HG03439 (cell line): ENCODE measurements at regions not wholly inside any gene's neighbourhood (a gene's known extent, or its start where the extent isn't known, plus 50 kb on each side); places are given as distances from the start of the nearest gene placed in this dataset.

ENCODE experiments used
- ATAC-seq: cut with Tn5 transposase; IDR thresholded peaks from one replicate; pipeline ENCODE4 v1.9.1; 2021; ENCODE audit warnings: mild to moderate bottlenecking, moderate library complexity; ENCODE audit not compliant: unreplicated experiment

DNA sequence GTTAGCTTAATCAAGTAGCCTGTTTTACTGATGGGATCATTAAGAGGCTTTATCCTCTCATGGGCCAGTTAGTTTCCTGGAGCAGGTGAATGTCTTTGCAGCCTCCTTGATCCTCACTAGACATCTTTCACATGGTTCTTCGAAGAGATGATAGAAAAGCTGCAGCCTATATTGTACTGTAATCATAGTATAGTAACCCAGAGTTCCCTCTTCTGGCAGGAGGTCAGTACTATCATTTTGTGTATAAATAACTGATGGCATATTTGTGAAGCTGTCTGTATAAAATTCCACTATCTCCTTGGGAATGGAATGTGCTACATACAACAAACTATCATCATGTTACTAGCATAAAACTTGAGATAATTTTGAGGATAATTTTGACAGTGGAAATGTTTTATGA is 123.8 kb upstream of the PRPS1L1 start:
- no peak for ATAC-seq

DNA sequence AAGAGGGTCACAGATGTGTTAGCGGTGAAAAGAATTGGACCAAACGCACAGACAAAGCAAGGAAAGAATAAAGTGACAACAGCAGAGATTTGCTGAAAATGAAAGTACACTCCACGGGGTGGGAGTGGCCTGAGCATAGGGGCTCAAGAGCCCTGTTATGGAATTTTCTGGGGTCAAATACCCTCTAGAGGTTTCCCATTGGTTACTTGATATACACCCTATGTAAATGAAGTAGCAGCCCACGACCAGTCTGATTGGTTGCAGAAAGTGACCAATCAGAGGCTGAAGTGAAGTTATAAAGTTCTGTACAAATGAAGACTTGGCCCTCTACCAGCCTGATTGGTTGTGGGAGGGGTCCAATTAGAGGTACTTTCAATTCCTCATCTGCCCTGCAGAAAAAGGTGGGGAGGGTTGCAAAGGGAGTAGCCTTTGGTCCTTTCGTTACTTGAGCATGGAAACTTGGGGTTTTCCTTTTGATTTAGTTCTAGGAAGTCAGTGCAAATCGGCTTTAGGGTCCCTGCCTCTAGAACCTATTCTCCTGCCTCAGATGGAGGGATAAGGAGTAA is 125.6 kb upstream of the PRPS1L1 start:
- ATAC-seq: no peak

DNA sequence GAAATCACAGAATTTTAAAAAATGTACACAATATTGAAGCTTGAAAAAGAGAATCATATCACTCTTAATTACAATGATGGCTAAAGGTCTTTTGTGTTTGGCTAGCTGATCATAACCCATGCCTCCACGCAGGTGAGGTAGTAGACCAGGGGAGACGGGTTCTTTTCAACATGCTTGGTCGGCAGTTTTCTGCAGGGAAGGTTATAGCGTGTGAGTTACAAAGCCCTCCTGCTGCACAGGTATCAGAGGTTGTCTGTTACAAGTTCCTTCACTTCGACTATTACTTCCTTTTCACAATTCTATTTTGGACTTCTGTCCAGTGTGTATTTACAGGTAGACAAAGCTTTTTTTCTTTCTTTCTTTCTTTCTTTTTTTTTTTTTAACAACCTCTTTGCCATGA is 127.1 kb upstream of the PRPS1L1 start:
- no peak for ATAC-seq

DNA sequence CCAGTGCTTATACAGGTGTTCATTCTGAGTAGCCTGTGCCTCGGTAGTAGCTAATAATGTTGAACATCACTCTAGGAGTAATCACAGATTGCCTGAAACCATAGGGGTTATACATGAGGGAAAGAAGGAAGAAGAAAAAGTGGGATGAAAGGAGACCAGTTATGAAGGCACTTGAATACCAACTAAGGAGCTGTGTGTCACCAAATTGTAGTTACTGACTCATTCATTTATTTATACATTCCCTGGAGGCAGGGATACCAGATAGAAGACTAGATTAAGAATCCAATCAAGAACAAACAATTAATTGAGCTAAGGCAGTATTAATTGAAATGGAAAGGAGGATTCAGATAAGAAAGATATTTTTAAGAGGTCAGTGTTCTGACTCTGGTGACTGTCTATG is 129.6 kb upstream of the PRPS1L1 start:
- no peak for ATAC-seq

DNA sequence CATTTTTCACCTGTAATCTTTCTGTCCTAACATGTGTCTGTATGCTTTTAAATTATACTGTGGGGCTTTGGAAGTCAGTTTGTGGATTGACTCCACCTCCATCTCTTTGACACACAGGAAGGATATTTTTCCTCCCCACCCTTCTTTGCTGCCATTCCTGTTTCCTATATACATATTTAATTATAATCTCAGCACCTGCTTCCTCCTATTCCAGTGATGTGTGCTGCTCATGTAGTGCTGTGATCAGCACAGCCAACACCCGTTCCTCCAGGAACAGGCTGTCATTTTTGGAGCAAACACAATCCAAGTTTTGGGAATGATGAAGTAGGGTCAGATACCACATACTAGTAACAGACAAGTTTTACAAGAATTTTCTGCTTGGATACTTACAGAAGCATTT is 135.0 kb upstream of the PRPS1L1 start:
- no peak for ATAC-seq

DNA sequence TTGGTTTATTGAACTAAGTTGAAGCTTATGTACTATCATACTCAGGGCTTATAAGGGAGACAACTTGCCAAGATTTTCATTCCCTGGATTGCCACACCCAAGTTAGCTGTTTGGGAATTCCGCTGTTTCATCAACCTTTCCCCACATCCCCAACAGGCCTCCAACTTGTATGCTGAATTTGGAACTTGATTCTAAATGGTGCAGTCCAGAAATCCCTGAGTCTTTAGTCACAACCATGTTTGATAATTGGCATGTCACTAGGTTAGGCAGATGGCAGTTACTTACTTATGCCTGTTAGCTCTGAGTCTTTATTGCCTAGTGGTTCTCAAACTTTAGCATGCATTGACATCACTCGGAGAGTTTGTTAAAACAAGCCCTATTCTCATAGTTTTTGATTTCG is 135.4 kb upstream of the PRPS1L1 start:
- no peak for ATAC-seq

DNA sequence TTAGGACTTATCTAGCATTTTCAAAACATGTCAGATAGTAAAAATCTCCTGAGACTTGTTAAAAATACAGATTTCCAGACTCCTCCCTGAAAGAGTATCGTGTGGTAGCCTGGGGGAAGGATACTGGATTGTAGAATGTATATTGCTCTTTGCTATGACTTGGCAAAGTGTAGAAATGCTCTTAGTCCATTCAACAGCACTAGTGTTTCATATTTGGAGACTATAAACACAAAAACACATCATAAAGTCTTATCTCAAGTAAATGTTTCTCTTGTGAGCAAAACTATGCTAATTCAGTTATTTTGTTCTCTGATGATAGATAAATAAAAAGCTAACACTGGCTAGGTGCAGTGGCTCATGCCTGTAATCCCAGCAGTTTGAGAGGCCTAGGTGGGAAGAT is 137.5 kb upstream of the PRPS1L1 start:
- no peak for ATAC-seq

DNA sequence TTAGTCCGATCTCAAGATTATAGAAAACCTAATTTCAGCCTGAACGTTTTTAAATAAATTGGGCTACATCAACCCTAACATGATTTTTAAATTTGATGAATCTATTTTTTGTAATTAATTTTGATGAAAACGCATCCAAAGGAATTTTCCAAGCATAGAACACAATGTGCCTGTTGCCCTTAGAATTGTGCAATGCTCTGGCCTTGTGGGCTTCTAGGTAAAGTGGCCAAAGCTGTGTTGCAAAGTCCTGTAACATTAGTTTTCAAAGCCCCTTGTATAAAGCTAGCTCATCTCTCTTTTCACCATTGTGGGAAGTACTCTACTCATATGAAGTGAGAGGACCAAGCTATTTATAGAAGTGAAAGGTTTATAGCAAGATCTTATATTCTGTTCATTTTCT is 138.4 kb upstream of the PRPS1L1 start:
- no peak for ATAC-seq

DNA sequence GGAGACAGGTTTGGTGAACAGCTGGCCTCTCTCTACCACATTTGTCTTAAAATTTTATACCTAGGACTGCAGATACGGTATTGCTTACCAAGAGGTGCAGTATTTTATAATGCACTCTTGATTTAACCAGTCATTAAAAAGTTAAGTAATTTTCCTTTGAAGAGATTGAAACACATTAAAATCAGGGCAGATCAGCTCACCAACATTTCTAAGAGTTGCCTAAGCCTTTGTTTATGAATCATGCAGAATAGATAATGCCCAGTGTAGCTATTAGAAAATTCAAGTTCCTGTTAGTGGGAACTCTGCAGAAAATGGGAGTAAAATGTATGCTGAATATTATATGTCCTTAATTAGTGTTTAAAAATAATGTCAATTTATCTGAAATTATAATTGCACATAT is 140.2 kb upstream of the PRPS1L1 start:
- no peak for ATAC-seq

DNA sequence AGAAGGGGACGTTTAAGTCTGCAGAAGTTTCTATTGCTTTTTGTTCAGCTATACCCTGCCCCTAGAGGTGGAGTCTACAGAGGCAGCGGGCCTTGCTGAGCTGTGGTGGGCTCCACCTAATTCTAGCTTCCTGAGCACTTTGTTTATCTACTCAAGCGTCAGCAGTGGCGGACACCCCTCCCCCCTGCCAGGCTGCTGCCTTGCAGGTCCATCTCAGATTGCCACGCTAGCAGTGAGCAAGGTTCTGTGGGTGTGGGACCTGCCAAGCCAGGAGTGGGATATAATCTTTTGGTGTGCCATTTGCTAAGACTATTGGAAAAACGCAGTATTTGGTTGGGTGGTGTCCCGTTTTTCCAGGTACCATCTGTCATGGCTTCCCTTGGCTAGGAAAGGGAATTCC is 147.3 kb upstream of the PRPS1L1 start:
- no peak for ATAC-seq

DNA sequence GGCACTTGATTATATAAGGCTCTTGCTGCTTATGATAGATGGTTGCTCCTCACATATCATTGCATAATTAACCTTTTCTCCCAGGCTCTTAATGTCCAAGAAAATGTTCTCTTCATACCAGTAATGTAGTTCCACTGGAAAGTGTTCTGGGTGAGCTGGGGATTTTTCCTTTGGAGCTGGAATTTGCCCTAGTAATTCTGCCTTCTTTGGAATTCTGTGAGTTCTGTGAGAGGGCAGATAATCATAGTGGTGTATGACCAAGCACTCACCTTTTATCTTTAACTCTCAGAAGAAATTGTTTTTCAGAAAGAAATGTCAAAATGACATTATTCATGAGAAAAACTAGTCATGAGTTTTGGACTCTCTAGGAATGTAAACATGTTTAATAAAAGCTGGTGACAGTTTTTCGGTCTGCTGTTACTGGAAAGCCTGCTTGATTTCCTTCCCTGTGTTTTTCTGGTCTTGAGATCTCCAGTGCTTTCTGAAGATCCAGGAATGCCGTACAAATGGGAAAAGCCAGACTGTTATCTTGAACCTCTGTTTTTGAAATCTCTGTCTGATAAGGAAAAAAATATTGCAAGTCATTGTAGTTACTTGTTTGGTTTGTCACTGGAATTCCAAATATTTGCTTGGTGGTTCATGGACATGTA is 148.3 kb upstream of the PRPS1L1 start:
- no peak for ATAC-seq

DNA sequence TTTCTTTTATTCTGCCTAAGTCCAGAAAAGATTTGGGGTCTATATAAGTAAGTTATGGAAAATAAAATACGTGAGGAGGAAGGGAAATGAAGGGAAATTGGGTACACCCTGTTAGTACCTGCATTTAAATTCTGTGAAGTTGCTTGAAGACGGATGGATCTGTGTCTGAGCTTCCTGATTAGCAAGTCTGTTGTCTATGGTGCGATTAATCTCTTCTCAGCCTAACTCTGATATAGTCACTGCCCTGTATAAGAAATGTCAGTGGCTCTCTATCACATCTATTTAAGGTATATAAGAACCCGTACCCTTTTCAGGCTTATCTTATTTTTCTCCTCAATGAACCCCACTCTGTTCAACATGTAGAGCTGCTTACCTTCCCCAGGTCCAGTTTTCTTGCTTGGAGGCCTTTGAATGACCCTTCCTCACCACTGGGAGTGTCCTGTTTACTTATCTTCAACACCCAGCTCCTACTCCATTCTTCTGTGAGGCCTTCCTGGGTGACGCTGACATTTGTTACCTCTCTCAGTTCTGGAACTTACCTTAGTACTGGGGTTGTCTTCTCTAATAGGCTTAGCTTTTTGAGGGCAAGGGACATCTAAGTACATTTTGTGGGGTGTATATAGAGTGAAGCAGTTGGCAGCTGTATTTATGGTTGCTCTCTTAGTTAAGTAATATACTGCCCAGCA is 149.6 kb upstream of the PRPS1L1 start:
- ATAC-seq: no peak

DNA sequence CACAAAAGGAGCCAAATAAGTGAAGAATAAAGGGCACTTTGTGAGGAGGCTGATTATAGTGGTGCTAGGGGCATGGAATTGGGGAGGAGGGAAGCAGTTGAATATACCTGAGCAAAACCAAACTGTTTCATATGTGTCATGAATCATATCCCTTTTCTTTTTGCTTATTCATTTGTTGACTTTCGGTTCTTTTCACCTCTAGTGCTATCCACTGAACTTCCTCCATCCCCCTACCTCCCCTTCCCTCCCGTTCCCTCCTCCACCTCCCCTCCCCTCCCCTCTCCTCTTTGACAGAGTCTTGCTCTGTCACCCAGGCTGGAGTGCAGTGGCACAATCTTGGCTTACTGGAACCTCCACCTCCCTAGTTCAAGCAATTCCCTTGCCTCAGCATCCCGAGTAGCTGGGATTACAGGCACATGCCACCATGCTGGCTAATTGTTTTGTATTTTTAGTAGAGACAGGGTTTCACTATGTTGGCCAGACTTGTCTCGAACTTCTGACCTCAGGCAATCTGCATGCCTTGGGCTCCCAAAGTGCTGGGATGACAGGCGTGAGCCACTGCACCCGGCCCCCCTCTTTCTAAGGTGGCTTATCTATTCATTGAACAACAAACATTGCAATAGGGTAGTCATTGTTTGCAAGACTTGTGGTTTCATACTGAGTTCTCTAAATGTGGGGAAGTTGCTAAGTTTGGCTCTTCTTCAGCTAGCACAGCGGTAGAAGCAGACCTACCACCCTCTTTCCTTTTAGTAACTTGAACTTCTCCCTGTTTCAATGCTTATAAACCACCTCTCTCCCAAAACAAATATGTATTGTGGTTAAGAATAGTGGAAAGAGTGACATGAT is 150.4 kb upstream of the PRPS1L1 start:
- peak; percentile 87 for ATAC-seq

DNA sequence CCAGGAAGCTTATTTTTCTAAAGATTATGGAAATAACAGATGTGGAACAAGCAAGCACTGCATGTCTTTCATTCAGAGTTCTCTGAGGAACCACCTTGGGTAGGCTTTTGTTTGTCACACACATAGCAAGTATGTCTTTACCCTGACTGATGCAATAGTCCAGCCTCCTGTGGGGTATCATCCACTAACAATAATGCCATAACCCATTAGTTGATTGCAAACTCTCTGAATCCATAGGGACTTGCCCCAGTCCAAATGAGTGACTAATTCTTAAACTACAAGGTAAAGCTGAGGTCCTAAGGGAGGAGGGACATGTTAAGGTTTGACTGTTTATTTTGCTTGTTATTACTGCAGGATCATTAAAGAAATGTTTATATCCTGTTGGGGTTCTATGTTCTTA is 151.4 kb upstream of the PRPS1L1 start:
- ATAC-seq: no peak

DNA sequence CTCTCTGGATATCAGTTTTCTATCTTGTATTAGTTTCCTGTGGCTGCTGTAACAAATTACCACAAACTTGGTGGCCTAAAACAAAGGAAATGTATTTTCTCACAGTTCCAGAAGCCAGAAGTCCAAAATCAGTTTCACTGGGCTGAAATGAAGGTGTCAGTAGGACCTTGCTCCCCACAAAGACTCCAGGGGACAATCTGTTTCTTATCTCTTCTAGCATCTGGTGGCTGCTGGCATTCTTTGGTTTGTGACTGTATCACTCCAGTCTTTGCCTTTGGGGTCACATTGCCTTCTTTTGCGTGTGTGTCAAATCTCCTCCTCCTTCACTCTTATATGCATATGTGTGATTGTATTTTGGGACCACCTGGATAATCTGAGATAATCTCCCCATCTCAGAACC is 153.0 kb upstream of the PRPS1L1 start:
- no peak for ATAC-seq

DNA sequence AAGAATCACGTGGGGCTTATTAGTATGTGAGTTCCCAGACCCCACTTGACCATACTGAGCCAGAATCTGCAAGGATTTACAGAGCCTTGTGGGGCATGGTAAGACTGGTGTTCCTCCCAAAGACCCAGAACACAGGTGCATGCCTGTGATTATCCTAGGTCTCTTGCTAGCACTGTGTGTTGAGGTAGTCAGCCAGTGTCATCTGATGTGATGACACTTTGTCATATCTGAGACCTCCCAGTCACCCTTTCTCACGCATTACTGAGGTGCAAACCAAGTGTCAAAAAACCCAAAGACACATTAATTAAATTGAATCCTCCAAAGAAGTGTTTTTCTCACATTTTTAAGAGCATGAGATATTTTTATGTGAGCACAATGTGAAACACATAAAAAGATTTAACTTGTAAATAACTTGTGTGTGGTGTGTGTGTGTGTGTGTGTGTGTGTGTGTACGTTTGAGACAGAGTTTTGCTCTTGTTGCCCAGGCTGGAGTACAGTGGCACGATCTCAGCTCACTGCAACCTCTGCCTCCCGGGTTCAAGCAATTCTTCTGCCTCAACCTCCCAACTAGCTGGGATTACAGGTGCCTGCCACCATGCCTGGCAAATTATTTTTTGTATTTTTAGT is 162.0 kb upstream of the PRPS1L1 start:
- ATAC-seq: no peak

DNA sequence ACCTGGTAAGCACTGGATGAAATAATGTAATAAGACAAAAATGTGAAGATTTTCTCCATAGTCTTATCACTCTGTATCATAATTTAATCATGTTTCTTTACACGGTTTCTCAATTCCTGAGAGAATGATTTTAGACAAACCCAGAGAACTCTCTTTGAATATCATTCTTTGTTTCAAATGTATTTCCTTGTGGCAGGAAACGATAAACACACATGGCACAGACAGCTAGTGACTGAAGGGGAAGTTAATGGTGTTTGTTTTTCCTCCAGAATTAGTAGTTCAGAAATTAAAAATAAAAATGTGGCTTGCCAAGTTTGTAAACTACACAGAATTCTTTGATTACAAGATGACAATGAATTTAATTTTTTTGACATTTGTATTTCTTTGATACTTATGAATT is 163.7 kb upstream of the PRPS1L1 start:
- ATAC-seq: no peak

DNA sequence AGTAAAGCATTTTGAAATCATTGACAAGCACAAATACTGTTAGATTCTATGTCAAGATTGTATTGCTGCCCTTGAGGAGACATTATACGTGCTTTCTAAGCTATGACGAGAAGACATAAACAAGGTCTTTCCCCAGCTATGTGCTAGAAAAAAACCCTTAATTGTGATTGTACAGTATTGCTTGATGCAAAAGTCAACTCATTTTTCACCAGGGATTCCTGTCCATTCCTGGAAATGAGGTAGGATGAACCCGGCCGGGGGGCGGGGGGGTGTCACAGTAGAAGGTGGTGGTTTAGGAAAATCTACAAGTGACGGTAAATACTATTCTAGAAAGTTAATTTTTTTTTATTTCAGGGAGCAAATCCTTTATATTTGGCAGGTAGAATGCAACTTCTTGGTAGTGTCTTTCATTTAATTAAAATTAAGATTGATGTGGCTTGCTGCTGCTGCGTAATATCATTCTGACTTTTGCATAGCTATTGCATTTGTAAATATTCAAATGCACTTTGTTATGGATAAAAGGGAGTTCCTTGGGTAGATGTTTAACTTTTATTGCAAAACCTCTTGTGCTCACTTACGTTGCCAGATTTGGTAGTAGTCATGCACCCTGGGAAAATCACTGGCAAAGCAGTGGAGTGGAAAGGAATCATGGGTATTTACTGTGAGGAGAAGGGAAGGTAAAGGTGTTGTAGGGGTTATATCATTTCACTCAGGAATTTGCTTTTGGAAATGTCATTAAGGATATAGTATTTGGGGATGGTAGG is 164.4 kb upstream of the PRPS1L1 start:
- ATAC-seq: no peak

DNA sequence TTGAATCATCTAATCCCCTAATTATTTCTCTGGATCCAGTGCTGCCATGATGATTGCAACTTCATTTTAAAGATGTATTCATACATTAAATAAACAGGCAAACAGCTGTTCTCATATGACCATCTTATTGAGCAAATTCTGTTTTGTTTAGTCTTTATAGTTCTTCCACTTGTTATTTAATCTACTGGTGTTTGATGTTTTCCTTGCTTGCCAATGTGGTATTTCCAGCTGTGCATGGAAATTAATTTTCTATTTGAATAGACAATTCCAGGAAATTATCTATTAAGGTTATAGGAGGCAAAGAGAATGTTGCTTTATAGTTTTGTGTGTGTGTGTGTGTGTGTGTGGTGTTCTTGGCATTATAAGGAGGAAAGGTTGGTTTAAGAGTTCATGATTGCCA is 167.0 kb upstream of the PRPS1L1 start:
- no peak for ATAC-seq

DNA sequence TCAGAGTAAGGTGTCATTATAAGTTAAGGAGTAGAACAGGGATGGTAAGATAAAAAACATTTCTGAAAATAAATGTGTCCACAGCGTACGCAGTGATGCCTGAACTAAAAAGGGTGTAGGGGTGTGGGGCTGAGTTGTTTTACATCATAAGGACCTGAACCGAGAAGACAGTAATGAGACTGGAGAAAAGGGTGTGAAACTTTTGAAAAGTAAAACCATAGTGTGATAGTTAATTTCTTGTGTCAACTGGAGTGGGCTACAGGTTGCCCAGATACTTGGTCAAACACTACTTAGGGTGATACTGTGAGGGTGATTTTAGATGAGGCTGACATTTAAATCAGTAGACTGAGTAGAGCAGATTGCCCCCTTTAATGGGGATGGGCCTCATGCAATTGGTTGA is 169.0 kb upstream of the PRPS1L1 start:
- ATAC-seq: no peak

DNA sequence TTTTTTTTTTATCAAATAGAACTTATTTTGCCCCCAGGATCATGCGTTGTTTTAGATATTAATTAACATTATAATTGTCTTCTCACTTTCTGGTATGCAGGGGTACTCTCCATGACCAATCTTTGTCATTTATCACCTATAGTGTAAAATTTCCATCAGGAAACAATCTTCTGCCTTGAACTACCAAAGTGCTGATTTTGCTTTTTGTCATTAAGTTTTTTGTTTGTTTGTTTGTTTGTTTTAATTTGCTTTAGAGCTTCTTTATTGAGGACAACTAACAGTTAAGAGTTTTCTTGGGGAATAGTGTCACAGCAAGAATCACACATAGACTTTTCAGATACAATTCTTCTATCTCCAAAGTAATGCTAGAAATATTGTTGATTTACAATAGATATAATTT is 171.2 kb upstream of the PRPS1L1 start:
- no peak for ATAC-seq
